H54 (cell line): ENCODE measurements at regions not wholly inside any gene's neighbourhood (a gene's known extent, or its start where the extent isn't known, plus 50 kb on each side); places are given as distances from the start of the nearest gene placed in this dataset.

Source experiments
- DNase-seq: peaks from one replicate; pipeline ENCODE4 v3.0.0; 2011; ENCODE audit warnings: low spot score, mixed read lengths; ENCODE audit not compliant: insufficient read length
- FAIRE-seq: peaks from 3 replicates; lab custom pipeline; 2011; peaks lifted over from hg19 to GRCh38; lab: Jason Lieb, UNC
- POLR2A ChIP-seq: IDR thresholded peaks from 2 replicates; pipeline ENCODE4 v1.6.1; 2011; ENCODE audit warnings: low read depth, mild to moderate bottlenecking, low read length

DNA sequence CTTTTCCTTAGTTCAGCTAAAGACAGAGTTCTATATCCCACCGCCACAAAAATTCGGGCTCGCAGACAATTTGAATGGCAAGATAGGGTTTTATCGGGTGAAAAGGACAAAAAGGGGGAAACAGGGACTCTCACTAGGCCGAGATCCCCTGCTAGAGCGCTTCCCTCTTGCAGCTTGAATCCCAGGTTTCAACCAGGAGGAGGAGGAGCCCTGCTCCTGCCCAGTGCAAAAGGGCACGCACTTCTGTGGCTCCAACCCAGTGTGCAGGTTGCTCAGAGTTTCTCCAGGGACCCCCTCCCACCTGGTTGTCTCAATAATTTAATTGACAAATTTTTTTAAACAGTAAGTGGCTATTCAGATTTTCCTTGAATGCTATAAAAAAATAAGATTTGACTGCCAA, 152.6 kb upstream of the LUZP2 start:
- DNase-seq: no peak
- FAIRE-seq: no peak
- TF ChIP-seq POLR2A: no peak

DNA sequence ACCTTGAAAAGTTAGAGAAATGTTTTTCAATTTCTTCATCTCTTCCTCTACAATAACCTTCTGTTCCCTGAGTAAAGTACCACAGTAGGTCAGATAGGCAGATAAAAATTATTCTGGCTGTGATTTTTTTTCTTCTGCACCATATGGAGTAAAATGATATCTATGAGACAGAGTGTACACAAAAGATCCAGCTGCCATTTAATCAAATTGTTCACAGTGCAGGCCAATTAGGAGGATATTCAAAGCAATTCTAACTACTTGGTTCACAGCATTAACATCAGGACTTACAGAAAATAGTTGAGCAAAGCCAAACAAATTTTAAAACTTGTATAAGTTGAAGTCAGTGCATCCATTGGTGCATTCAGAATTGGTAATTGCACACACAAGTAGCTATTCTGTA, 147.9 kb upstream of the LUZP2 start:
- no peak for TF ChIP-seq POLR2A
- no peak for DNase-seq
- no peak for FAIRE-seq

DNA sequence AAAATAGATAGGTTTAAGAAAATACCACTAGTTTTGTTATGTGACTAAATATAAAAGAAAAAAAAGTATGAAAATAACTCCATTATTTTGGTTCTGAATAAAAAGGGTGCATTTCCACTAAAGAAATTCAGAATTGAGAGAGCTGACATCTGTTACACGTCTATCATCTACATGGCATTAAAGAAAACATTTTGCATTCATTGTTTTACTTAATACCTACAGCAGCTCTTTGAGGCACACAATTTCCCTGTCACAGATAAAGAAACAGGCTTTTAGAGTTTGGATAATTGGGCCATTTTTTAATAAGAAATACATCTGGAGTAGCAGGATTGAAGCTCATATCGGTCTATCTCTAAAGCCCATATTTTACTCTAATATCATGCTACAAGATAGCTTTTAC, 145.7 kb upstream of the LUZP2 start:
- TF ChIP-seq POLR2A: no peak
- FAIRE-seq (no peak), DNase-seq (no peak)

DNA sequence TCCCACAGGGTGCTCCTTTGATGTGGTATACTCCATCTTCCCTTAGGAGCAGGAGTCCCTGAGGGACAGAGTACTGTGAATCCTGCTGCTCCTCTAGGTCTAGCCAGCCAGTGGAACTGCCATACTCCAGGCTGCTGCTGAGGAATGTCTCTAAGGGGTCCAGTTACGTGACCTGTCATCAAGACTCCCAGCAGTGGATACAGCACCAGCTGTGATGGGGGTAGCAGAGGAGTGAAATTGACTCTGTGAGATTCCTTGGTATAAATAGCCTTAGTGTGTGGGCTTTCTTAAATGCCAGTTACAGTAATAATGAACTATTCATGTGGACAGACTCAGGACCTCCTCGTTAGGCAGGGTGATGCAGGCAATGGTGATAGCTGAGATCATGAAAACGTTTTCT, 140.4 kb upstream of the LUZP2 start:
- no peak for DNase-seq
- TF ChIP-seq POLR2A: no peak
- FAIRE-seq: no peak

DNA sequence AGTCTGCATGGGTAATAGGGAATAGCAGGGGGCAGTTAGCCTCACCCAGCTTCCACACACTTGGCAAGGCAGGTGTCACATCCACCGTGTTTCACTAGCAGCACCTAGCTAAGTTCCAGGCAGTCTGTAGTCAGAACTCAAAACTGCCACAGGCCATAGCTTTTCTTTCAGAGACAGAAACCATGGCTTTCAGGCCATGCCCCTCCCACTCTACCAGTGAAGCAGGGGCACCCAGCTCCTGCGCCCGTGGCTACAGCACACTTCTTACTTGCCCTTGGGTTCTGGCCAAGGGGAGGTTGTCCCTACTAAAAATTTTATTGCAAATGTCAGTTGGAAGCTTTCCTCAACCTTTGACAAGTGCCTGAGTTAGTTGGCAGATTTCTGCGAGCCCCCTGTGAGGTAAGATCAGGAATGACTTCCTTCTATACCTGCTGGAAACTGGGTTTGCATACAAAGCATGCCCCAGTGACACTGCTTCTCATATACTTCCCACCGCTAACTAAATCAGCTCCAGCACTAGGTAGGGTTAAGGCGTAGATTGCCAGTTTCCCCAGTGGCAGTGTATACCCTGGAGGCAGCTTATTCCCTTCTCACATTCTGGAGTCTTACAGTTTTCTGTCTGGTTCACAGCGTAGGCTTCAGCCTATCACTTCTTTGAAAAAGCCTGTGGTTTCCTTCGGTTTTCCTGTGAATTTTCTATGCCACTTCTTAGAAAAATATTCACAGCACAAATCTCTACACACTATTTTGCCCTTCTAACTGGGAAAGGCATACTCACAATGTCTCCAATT, 139.0 kb upstream of the LUZP2 start:
- FAIRE-seq (no peak), DNase-seq (no peak)
- no peak for TF ChIP-seq POLR2A

DNA sequence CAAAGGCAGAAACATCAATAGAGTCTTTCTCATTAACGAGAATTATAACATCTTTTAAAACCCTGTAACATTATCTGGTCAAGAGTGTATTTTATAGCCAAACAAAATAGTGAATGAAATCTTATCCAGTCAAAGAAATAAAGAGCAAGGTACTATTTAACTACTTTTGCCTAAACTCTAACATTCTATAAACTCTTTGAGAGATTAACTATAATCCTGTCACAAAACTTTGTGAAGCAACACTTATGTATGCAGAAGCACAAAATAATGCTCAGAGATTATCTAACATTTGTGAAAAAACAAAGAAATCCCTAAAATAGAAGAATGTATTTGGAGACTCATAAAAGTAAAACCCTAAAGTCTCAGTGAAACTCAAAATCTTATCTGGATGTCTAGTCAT, 124.4 kb upstream of the LUZP2 start:
- DNase-seq (no peak), FAIRE-seq (no peak)
- no peak for TF ChIP-seq POLR2A

DNA sequence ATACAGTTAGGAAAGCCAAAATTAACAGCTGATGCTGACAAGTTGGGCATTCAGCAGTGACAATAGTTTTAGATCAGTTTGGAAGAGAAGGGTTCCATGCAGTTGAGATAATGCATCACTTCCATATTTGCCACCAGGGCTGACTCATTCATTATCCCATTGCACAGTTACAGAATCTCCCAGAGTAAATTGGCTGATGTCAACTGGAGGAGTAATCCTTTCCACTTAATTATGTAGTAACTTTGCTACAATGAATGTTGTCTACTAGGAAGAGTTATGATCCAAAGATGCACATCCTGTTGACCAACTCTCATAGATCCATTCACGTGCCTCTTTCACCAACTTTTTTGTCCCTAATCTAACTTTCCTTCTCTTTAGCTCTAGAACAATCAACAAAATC, 123.3 kb upstream of the LUZP2 start:
- DNase-seq (no peak), FAIRE-seq (no peak)
- TF ChIP-seq POLR2A: no peak

DNA sequence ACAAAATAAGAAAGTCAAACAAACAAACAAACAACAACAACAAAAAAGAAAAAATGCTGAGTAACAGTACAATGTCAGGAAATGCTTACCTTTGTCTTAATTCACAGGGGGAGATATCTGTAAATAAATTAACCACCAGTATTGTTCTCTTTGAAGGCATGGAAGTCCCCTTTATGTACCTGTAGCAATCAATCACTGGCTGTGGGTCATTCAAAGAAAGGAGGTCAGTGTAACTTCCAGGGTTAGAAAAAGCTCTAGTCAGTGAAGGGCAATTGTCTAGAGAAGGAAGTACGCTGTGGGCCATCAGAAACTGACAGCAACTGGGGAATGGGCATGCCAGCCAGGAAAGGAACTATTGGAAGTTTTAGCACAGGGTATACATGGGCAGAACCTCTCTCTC, 121.5 kb upstream of the LUZP2 start:
- TF ChIP-seq POLR2A: no peak
- DNase-seq (no peak), FAIRE-seq (no peak)

DNA sequence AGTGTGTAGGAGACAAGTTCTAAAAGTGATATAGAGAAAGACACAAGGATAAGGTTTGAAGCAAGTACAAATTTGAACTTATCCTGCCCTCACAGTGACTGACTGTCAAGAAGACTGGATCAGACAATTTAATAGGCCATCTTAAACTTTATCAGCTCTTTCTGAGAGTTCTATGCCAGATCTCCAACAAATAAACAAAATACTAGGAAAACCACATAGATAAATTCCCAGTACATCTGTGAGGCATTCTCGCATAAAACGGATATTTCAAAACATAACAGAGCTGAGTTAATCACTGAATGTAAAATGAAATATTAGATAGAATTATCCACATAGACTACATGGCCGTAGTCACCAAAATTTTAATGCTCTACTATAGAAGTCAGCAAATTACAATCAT, 120.9 kb upstream of the LUZP2 start:
- FAIRE-seq: no peak
- TF ChIP-seq POLR2A: no peak
- no peak for DNase-seq

DNA sequence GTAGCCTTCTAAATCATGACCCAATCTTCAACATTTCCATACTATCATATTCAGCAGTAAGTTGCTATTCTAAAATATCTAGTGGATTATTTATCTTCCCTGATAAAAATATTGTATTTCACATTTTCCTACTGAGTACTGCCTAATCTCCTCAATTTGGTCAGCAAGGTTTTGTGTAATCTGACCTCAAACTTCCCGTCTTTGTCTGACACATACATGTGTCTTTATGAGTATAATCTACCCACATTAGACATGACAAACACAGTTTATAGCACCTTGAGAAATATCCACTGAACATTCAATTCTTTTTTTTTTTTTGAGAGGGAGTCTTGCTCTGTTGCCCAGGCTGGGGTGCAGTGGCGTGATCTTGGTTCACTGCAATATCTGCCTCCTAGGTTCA, 113.7 kb upstream of the LUZP2 start:
- no peak for TF ChIP-seq POLR2A
- no peak for FAIRE-seq
- DNase-seq: no peak

DNA sequence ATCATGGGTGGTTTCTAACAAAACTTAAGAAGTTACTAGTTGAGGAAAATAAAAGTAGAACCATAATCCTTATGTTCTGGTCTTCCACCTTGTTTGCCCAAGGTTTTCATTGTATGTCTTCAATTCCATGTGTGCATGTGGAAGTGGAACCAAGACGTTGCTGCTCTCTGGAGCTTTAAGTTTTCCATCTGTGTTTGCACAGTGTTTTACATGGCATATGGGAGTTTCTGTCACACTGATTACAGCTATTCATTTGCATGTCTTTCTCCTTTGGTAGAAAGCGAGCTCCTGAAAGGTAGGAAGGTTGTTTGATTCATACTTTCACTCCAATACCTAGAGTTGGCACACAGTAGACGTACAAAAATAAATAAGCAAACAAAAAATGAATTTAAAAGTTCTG, 112.6 kb upstream of the LUZP2 start:
- no peak for TF ChIP-seq POLR2A
- DNase-seq (no peak), FAIRE-seq (no peak)

DNA sequence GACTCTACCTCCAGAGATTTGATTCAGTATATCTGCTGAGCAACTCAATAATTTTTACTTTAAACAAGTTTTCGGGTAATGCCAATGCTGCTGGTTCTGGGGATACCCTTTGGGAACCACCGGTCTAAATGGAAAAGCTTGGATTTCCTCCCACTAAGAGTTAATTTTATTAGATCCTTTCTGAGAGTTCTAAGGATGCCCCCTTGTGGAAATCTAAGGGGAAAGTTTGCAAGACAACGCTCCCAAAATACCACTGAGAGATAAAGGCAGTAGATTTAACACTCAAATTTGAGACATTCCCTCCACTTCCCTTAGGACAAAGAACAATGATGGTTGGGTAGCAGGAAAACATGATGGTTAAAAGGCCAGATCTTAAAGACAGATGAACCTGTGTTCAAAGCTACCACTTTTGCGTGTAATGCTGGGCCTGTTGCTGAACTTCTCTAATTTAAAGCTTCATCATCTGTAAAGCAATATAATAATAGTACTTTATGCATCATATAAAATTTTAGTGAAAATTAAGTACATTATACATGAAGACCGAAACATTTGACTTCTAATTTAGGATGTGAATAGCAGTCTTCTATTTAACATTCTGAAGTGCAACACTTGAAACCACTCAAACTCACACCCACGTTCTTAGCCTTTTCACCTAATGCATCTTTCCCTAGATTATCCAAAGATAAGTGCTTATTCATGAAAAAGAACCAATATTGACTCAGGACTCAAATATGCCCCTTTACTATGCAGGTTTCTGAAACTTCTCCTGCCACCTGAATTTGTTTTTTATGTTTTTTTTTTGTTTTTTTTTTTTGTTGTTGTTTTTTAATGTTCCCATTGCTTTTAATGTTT, 110.1 kb upstream of the LUZP2 start:
- no peak for TF ChIP-seq POLR2A
- peak; percentile 30 for FAIRE-seq
- DNase-seq: no peak

DNA sequence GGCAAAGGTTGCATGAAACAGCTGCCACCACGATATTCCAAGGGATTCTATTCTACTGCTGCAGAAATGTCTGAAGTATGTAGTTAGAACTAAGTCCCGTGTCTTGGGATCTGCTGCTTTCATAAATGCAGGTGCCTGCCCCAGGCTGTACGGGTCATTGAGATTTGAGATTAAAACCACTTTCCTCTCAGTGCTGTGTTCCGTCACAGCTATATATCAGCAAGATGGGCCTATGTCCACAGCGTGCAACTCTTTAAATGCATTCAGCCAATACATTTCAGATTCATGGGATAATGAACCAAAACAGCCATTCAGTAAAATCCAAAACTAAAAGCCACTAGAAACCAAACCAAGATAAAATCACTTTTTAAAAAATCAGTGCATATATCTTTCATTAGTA, 107.3 kb upstream of the LUZP2 start:
- DNase-seq: no peak
- FAIRE-seq: no peak
- TF ChIP-seq POLR2A: no peak

DNA sequence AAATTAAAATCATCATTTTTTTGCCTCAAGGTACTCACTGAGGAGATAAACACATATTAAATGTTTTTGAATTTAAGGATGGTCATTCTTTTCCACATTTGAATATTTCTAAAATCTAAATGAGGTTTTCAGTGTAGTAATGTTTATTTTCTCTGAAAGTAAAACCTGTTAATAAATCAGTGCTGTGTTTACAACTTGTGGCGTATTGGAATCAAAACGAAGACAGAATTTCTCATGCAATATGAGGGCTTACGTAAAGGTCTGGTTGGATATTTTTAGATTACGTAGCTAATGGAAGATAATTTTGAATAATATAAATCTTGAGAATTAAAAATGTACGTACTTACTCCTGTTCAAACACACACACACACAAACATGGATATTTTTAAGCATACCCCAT, 106.8 kb upstream of the LUZP2 start:
- no peak for TF ChIP-seq POLR2A
- no peak for DNase-seq
- FAIRE-seq: no peak

DNA sequence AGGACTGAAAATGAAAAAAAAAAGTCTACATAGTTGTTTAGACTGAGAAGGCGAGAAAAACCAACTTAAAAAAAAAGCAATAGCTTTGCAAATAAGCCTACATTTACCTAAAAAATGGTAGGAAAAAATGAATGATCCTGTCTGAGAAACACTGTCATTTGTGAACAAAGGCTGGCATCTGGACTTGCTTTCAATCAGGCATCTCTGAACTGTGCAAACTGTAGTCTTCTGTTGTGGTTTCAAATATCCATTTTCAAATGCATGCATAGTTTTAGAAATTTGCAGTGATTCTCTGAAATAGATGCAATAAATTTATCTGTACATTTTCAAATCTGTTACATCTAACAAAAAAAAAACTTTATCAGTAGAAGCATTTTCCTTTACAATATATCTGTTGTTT, 106.1 kb upstream of the LUZP2 start:
- DNase-seq: no peak
- no peak for TF ChIP-seq POLR2A
- FAIRE-seq: no peak
